ENCODE measurements at regions not wholly inside any gene's neighbourhood (a gene's known extent, or its start where the extent isn't known, plus 50 kb on each side); places are given as distances from the start of the nearest gene placed in this dataset.

- Histone ChIP-seq H3K9me3 (no peaks in the 10 kb centered on the region), H3K4me3 (no peak overlapping the region), H3K36me3 (no peaks in the 10 kb centered on the region), H3K4me1 (no peaks in the 10 kb centered on the region), H3K27me3 (no peaks in the 10 kb centered on the region), H3K27ac (no peak overlapping the region)
- TF ChIP-seq POLR2A (IDR thresholded peaks at IDR 0.05), result no peak
- no peak for TF ChIP-seq CTCF (IDR thresholded peaks at IDR 0.05)
- DNase-seq, result no peak
- intact Hi-C loops (cut with DNase I), result no loop called here
Observed at GRCh38 chr4:73348185-73348584, 55.9 kb upstream of the ALB start.

GRCh38 chr4:73347497-73347896 lies 56.6 kb upstream of the ALB start:
- Histone ChIP-seq H3K36me3 (no peaks in the 10 kb centered on the region), H3K27me3 (no peaks in the 10 kb centered on the region), H3K4me3 (no peak overlapping the region), H3K9me3 (no peaks in the 10 kb centered on the region), H3K4me1 (no peaks in the 10 kb centered on the region), H3K27ac (no peak overlapping the region)
- TF ChIP-seq CTCF (IDR thresholded peaks at IDR 0.05), result no peak
- no peak for TF ChIP-seq POLR2A (IDR thresholded peaks at IDR 0.05)
- intact Hi-C loops (cut with DNase I), result no loop called here
- no peak for DNase-seq

GRCh38 chr4:73345399-73345975 lies 58.6 kb upstream of the ALB start:
- TF ChIP-seq POLR2A (IDR thresholded peaks at IDR 0.05), result no peak
- no peak for TF ChIP-seq CTCF (IDR thresholded peaks at IDR 0.05)
- Histone ChIP-seq H3K4me3 (no peak overlapping the region), H3K27me3 (no peaks in the 10 kb centered on the region), H3K27ac (no peak overlapping the region), H3K9me3 (no peaks in the 10 kb centered on the region), H3K4me1 (no peaks in the 10 kb centered on the region), H3K36me3 (no peaks in the 10 kb centered on the region)
- no peak for DNase-seq
- intact Hi-C loops (cut with DNase I), result no loop called here
- WGBS, 2 donors, result 36 to 52% methylated on average over 4 of the region's 4 CpGs

- Histone ChIP-seq H3K9me3 (no peaks in the 10 kb centered on the region), H3K27ac (no peak overlapping the region), H3K36me3 (no peaks in the 10 kb centered on the region), H3K4me1 (no peaks in the 10 kb centered on the region), H3K27me3 (no peaks in the 10 kb centered on the region), H3K4me3 (no peak overlapping the region)
- WGBS, 2 donors, result 68 to 79% methylated on average over 1 of the region's 1 CpG
- TF ChIP-seq POLR2A (IDR thresholded peaks at IDR 0.05) (no peak), CTCF (IDR thresholded peaks at IDR 0.05) (no peak)
- DNase-seq, result no peak
- intact Hi-C loops (cut with DNase I), result no loop called here
Observed at GRCh38 chr4:73344106-73344505, 60.0 kb upstream of the ALB start.

- no peak for DNase-seq
- intact Hi-C loops (cut with DNase I), result no loop called here
- Histone ChIP-seq H3K4me3 (no peak overlapping the region), H3K27me3 (no peaks in the 10 kb centered on the region), H3K4me1 (no peaks in the 10 kb centered on the region), H3K9me3 (no peaks in the 10 kb centered on the region), H3K27ac (no peak overlapping the region), H3K36me3 (no peaks in the 10 kb centered on the region)
- 80 to 85% methylated on average over 4 of the region's 4 CpGs for WGBS, 2 donors
- TF ChIP-seq CTCF (IDR thresholded peaks at IDR 0.05) (no peak), POLR2A (IDR thresholded peaks at IDR 0.05) (no peak)
Observed at GRCh38 chr4:73343432-73343831, 60.7 kb upstream of the ALB start.
